ENCODE measurements at regions not wholly inside any gene's neighbourhood (a gene's known extent, or its start where the extent isn't known, plus 50 kb on each side); places are given as distances from the start of the nearest gene placed in this dataset.

DNA sequence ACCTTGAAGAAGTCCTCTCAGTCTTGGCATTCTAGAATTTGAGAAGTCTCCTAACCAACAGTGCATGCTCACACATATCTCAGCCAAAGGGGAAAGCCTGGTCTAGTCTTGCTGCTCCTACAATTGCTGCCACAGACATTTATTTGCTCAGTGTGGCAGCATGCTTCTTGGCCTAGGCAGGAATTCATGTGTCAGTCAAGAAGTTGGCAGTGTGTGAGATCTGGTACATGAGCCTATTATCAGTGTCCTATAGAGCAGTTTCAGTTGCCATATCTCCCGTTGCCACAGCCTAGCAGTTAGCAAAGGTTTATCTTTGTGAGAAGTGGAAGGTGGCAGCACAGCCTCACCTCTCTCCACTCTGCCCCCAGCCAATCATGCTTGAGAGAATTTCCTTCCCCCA, 176.9 kb upstream of the ARHGEF9 start:
- TF ChIP-seq, protein P1, sequence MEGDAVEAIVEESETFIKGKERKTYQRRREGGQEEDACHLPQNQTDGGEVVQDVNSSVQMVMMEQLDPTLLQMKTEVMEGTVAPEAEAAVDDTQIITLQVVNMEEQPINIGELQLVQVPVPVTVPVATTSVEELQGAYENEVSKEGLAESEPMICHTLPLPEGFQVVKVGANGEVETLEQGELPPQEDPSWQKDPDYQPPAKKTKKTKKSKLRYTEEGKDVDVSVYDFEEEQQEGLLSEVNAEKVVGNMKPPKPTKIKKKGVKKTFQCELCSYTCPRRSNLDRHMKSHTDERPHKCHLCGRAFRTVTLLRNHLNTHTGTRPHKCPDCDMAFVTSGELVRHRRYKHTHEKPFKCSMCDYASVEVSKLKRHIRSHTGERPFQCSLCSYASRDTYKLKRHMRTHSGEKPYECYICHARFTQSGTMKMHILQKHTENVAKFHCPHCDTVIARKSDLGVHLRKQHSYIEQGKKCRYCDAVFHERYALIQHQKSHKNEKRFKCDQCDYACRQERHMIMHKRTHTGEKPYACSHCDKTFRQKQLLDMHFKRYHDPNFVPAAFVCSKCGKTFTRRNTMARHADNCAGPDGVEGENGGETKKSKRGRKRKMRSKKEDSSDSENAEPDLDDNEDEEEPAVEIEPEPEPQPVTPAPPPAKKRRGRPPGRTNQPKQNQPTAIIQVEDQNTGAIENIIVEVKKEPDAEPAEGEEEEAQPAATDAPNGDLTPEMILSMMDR (IDR thresholded peaks at IDR 0.05) = no peak
- Mint-ChIP-seq H3K4me3 (no peak overlapping the region), H3K27ac (no peak overlapping the region), H3K9me3 (no peaks in the 10 kb centered on the region; the same call in 1 of the 2 replicates), H3K36me3 (ENCODE audit: low read depth) (no peaks in the 10 kb centered on the region), H3K27me3 (ENCODE audit: insufficient read depth) (peaks cover 3% of the 10 kb centered on the region; the same call in 1 of the 2 replicates), H3K4me1 (ENCODE audit: low read depth) (peaks cover 23% of the 10 kb centered on the region)
- no peak for DNase-seq

DNA sequence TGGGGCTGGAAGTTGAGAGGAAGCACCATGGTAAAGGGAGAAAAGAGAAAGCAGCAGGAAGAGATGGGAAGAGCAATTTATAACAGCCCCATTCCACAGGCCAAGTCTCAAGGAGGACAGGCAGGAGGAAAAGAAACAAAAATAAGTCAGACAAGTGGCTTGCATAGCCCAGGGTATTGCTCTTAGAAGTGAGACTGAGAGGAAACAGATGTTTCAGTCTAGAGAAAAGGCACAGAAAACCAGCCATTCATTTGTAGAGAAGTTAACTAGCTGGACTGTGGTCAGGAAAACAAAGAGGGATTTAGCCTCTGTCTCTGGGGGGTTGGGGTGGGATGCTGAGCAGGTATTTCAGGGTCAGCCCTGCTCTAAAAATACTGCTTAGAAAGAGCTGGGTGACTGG, 175.0 kb upstream of the ARHGEF9 start:
- H3K4me3 Mint-ChIP-seq = no peak overlapping the region
- H3K9me3 Mint-ChIP-seq = no peaks in the 10 kb centered on the region; the same call in 1 of the 2 replicates
- TF ChIP-seq, protein P1 (IDR thresholded peaks at IDR 0.05) = no peak
- peaks cover 5% of the 10 kb centered on the region; the same call in 1 of the 2 replicates for H3K4me1 Mint-ChIP-seq (ENCODE audit: low read depth)
- DNase-seq = no peak
- no peaks in the 10 kb centered on the region for H3K36me3 Mint-ChIP-seq (ENCODE audit: low read depth)
- H3K27me3 Mint-ChIP-seq (ENCODE audit: insufficient read depth) = peaks cover 3% of the 10 kb centered on the region; the same call in 1 of the 2 replicates
- H3K27ac Mint-ChIP-seq = no peak overlapping the region

DNA sequence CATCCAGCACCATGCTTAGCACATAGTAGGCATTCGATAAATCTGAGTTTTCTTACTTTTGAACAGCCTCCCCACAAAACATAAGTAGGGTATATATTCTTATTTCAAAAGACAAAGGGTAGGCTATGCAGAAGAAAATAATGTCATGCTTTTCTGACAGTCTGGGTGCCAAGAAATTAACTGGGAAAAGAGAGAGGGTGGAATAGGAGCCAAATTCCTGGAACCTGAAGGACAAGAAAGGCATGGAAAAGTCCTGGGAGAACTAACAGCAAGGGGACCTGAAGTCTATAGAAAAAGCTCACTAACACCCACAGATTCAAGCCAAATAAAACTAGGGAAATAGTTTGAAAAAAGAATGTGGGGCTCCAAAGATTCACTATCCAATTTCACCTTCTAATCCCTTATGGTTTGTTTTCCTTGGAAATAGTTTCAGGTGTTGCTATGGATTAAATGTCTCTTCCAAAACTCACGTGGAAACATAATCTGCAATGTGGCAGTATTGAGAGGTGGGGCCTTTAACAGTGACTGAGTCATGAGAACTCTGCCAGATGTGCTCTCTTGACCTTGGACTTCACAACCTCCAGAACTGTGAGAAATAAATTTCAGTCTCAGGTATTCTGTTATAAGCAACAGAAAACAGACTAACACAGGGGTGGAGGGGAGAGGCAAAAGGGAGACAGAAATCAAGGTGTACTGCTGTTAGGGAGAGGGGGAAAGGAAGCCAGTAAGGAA, 173.3 kb upstream of the ARHGEF9 start:
- Mint-ChIP-seq H3K9me3 (no peaks in the 10 kb centered on the region; the same call in 1 of the 2 replicates), H3K27me3 (ENCODE audit: insufficient read depth) (peaks cover 3% of the 10 kb centered on the region; the same call in 1 of the 2 replicates), H3K27ac (no peak overlapping the region), H3K4me3 (no peak overlapping the region), H3K4me1 (ENCODE audit: low read depth) (peaks cover 5% of the 10 kb centered on the region; the same call in 1 of the 2 replicates), H3K36me3 (ENCODE audit: low read depth) (no peaks in the 10 kb centered on the region)
- DNase-seq = no peak
- TF ChIP-seq, protein P1 (IDR thresholded peaks at IDR 0.05) = no peak

DNA sequence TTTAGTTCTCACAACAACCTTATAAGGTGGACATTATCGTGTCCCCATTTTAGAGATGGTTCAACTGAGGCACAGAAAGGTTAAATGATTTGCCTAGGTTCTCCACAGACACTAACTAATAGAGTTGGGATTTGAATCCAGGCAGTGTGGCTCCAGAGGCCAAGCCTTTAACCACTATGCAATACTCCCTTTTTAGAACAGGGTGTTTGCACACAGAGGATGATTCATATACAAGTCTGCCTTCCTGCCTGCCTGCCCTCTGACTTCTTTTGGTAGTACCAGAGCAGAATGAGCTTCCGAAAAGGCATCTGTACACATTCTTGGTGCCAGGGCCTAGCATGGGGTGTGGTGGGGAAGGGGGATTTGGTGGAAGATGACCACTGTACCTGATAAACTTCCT, 150.8 kb upstream of the ARHGEF9 start:
- peaks cover 6% of the 10 kb centered on the region for H3K27me3 Mint-ChIP-seq (ENCODE audit: insufficient read depth)
- H3K4me3 Mint-ChIP-seq = no peak overlapping the region
- H3K4me1 Mint-ChIP-seq (ENCODE audit: low read depth) = no peaks in the 10 kb centered on the region; the same call in 1 of the 2 replicates
- H3K36me3 Mint-ChIP-seq (ENCODE audit: low read depth) = no peaks in the 10 kb centered on the region
- no peak for DNase-seq
- TF ChIP-seq, protein P1 (IDR thresholded peaks at IDR 0.05) = no peak
- H3K27ac Mint-ChIP-seq = no peak overlapping the region
- no peaks in the 10 kb centered on the region for H3K9me3 Mint-ChIP-seq

DNA sequence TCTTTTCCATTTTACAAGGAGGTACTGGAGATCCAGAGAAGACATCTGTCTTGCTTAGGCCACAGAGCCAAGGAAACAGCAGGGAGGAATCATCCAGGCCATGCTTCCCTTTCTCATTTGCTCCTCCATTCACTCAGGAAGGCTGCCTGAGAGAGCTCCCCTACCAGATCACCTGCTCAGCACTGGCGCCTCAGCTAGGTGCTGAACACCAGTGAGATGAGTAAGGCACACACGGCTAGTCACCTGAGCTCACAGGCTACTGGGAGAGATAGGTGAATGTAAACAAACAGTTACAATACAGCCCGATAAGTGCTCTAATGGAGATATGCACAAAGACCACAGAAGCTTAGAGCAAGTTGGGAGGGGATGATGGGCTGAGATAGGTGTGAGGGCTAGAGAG, 149.8 kb upstream of the ARHGEF9 start:
- H3K4me3 Mint-ChIP-seq = no peak overlapping the region
- no peaks in the 10 kb centered on the region for H3K36me3 Mint-ChIP-seq (ENCODE audit: low read depth)
- TF ChIP-seq, protein P1 (IDR thresholded peaks at IDR 0.05) = no peak
- DNase-seq = no peak
- H3K27ac Mint-ChIP-seq = no peak overlapping the region
- H3K27me3 Mint-ChIP-seq (ENCODE audit: insufficient read depth) = peaks cover 6% of the 10 kb centered on the region
- no peaks in the 10 kb centered on the region for H3K9me3 Mint-ChIP-seq
- peaks cover 6% of the 10 kb centered on the region for H3K4me1 Mint-ChIP-seq (ENCODE audit: low read depth)

Measured in HFFc6 (cell line).